WTC11 (cell line): ENCODE measurements at regions not wholly inside any gene's neighbourhood (a gene's known extent, or its start where the extent isn't known, plus 50 kb on each side); places are given as distances from the start of the nearest gene placed in this dataset.

Experiments
- ATAC-seq: fragments of 200-7000 bp; cut with Tn5 transposase; 2 replicates; pipeline ENCODE4 v1.10.0; 2021; ENCODE audit warnings: mild to moderate bottlenecking, moderate library complexity
- CTCF ChIA-PET: fragments of 300-600 bp; sonication (Branson Sonifier 250); formaldehyde crosslinking; loops from one replicate; lab custom pipeline; 2021; ENCODE audit warnings: antibody characterized with exemption; lab: Charles Lee
- POLR2A ChIA-PET: fragments of 350-600 bp; sonication (Branson Sonifier 250); formaldehyde crosslinking; loops from one replicate; lab custom pipeline; 2021; ENCODE audit warnings: antibody characterized with exemption; lab: Charles Lee
- DNase-seq: peaks from one replicate; pipeline ENCODE4 v3.0.0; 2021; ENCODE audit warnings: low spot score
- H3K27ac Mint-ChIP-seq: 2 replicates; pipeline ENCODE4 v1.8.0; 2021; ENCODE audit warnings: mixed read lengths
- H3K27me3 Mint-ChIP-seq: 2 replicates; pipeline ENCODE4 v1.8.0; 2021; ENCODE audit warnings: low read depth, mild to moderate bottlenecking, moderate library complexity, mixed read lengths
- H3K36me3 Mint-ChIP-seq: 2 replicates; pipeline ENCODE4 v1.8.0; 2021; ENCODE audit warnings: mixed read lengths
- H3K4me1 Mint-ChIP-seq: 2 replicates; pipeline ENCODE4 v1.8.0; 2022; ENCODE audit warnings: mixed read lengths
- H3K4me3 Mint-ChIP-seq: 2 replicates; pipeline ENCODE4 v1.8.0; 2021; ENCODE audit warnings: mild to moderate bottlenecking, moderate library complexity, mixed read lengths
- H3K9me3 Mint-ChIP-seq: 2 replicates; pipeline ENCODE4 v1.8.0; 2021; ENCODE audit warnings: mixed read lengths
- ARID4B ChIP-seq: sonication (generic); formaldehyde crosslinking; IDR thresholded peaks from 2 replicates; pipeline ENCODE4 v1.8.0; 2023; ENCODE audit warnings: missing genetic modification reagents, mild to moderate bottlenecking, borderline replicate concordance
- ATF1 ChIP-seq: sonication (generic); formaldehyde crosslinking; IDR thresholded peaks from 2 replicates; pipeline ENCODE4 v1.8.1; 2023; ENCODE audit warnings: mild to moderate bottlenecking, moderate library complexity, missing genetic modification reagents
- ATF3 ChIP-seq: sonication (generic); formaldehyde crosslinking; conservative IDR thresholded peaks from 2 replicates; pipeline ENCODE4 v1.8.1; 2022; ENCODE audit warnings: mild to moderate bottlenecking, missing genetic modification reagents
- CREB1 ChIP-seq: sonication (generic); formaldehyde crosslinking; IDR thresholded peaks from 2 replicates; pipeline ENCODE4 v1.8.0; 2023; ENCODE audit warnings: mild to moderate bottlenecking, missing genetic modification reagents
- E2F5 ChIP-seq: sonication (generic); formaldehyde crosslinking; IDR thresholded peaks from 2 replicates; pipeline ENCODE4 v1.8.1; 2022; ENCODE audit warnings: mild to moderate bottlenecking, moderate library complexity, missing genetic modification reagents
- ELF4 ChIP-seq: sonication (generic); formaldehyde crosslinking; IDR thresholded peaks from 2 replicates; pipeline ENCODE4 v1.8.1; 2022; ENCODE audit warnings: low read depth, mild to moderate bottlenecking, moderate library complexity, missing genetic modification reagents
- EMX1 ChIP-seq: fragments of 250-450 bp; sonication (Bioruptor Pico); IDR thresholded peaks from 2 replicates; pipeline ENCODE4 v1.8.0; 2021; ENCODE audit warnings: mild to moderate bottlenecking
- ERG ChIP-seq: fragments of 250-450 bp; sonication (Bioruptor Pico); IDR thresholded peaks from 2 replicates; pipeline ENCODE4 v1.8.0; 2021; ENCODE audit warnings: mild to moderate bottlenecking
- ETV6 ChIP-seq: sonication (generic); formaldehyde crosslinking; IDR thresholded peaks from 2 replicates; pipeline ENCODE4 v1.8.1; 2022; ENCODE audit warnings: mild to moderate bottlenecking, missing genetic modification reagents
- FOXJ3 ChIP-seq: sonication (generic); formaldehyde crosslinking; IDR thresholded peaks from 2 replicates; pipeline ENCODE4 v1.9.0; 2021; ENCODE audit warnings: missing genetic modification reagents, mild to moderate bottlenecking, borderline replicate concordance
- GRHL2 ChIP-seq: fragments of 250-450 bp; sonication (Bioruptor Pico); IDR thresholded peaks from 2 replicates; pipeline ENCODE4 v1.8.0; 2022; ENCODE audit warnings: mild to moderate bottlenecking, moderate library complexity; ENCODE audit not compliant: insufficient replicate concordance, severe bottlenecking
- GTF2I ChIP-seq: fragments of 250-450 bp; sonication (Bioruptor Pico); conservative IDR thresholded peaks from 2 replicates; pipeline ENCODE4 v1.4.0; 2021; ENCODE audit warnings: mild to moderate bottlenecking
- MAX ChIP-seq: sonication (generic); formaldehyde crosslinking; IDR thresholded peaks from 2 replicates; pipeline ENCODE4 v1.8.0; 2022; ENCODE audit warnings: mild to moderate bottlenecking, missing genetic modification reagents
- MXD4 ChIP-seq: fragments of 250-450 bp; sonication (Bioruptor Pico); IDR thresholded peaks from 2 replicates; pipeline ENCODE4 v1.8.0; 2021; ENCODE audit warnings: mild to moderate bottlenecking, moderate library complexity, borderline replicate concordance
- NR2C2 ChIP-seq: sonication (generic); formaldehyde crosslinking; IDR thresholded peaks from 2 replicates; pipeline ENCODE4 v1.8.0; 2022; ENCODE audit warnings: mild to moderate bottlenecking, missing genetic modification reagents
- SP1 ChIP-seq: sonication (generic); formaldehyde crosslinking; conservative IDR thresholded peaks from 2 replicates; pipeline ENCODE4 v1.8.1; 2022; ENCODE audit warnings: missing genetic modification reagents
- TCF7 ChIP-seq: sonication (generic); formaldehyde crosslinking; IDR thresholded peaks from 2 replicates; pipeline ENCODE4 v1.8.0; 2022; ENCODE audit warnings: mild to moderate bottlenecking, low read depth, missing genetic modification reagents, moderate library complexity
- TEAD4 ChIP-seq: sonication (generic); formaldehyde crosslinking; IDR thresholded peaks from 2 replicates; pipeline ENCODE4 v1.8.0; 2022; ENCODE audit warnings: mild to moderate bottlenecking, missing genetic modification reagents
- TP53 ChIP-seq: sonication (generic); formaldehyde crosslinking; IDR thresholded peaks from 2 replicates; pipeline ENCODE4 v1.8.1; 2023; ENCODE audit warnings: mild to moderate bottlenecking, missing genetic modification reagents
- USF1 ChIP-seq: sonication (generic); formaldehyde crosslinking; IDR thresholded peaks from 2 replicates; pipeline ENCODE4 v1.8.0; 2022; ENCODE audit warnings: mild to moderate bottlenecking, missing genetic modification reagents
- ZBTB21 ChIP-seq: sonication (generic); formaldehyde crosslinking; IDR thresholded peaks from 2 replicates; pipeline ENCODE4 v1.8.1; 2023; ENCODE audit warnings: mild to moderate bottlenecking, missing genetic modification reagents, borderline replicate concordance
- ZBTB43 ChIP-seq: sonication (generic); formaldehyde crosslinking; IDR thresholded peaks from 2 replicates; pipeline ENCODE4 v1.8.1; 2023; ENCODE audit warnings: mild to moderate bottlenecking, missing genetic modification reagents
- ZNF416 ChIP-seq: fragments of 250-450 bp; sonication (Bioruptor Pico); IDR thresholded peaks from 2 replicates; pipeline ENCODE4 v1.9.0; 2021; ENCODE audit warnings: mild to moderate bottlenecking, inconsistent platforms

GRCh38 chr2:121831841-121832240 is 76.4 kb downstream of the TSN start (continued):
- TF ChIP-seq ARID4B (CRISPR knock-in tag) (no peak), TP53 (CRISPR knock-in tag) (no peak), SP1 (CRISPR knock-in tag) (no peak), TCF7 (CRISPR knock-in tag) (no peak), EMX1 (no peak)

- ATAC-seq (no peak), DNase-seq (no peak)
- Mint-ChIP-seq H3K36me3 (peaks cover 7% of the 10 kb centered on the region), H3K4me3 (no peak overlapping the region), H3K9me3 (peaks cover 11% of the 10 kb centered on the region), H3K27ac (no peak overlapping the region), H3K27me3 (peaks cover 16% of the 10 kb centered on the region)
- CTCF ChIA-PET, result interaction anchor here (1.0 to 2.9 kb wide), 2 partner anchors 21 to 56 kb away, joined by 3 to 9 read pairs; no protein-coding TSS in a partner anchor
- no peak for TF ChIP-seq ELF4 (CRISPR knock-in tag)
- TF ChIP-seq ZBTB21 (CRISPR knock-in tag), result no peak
- TF ChIP-seq FOXJ3 (CRISPR knock-in tag), result no peak
- no peak for TF ChIP-seq MXD4 (CRISPR knock-in tag)
- TF ChIP-seq TEAD4 (CRISPR knock-in tag), result no peak
- no peak for TF ChIP-seq GTF2I (CRISPR knock-in tag)
- TF ChIP-seq MAX, result no peak
- TF ChIP-seq, all 79 proteins: peak for 0
- peaks cover 8% of the 10 kb centered on the region for H3K4me1 Mint-ChIP-seq
- POLR2A ChIA-PET, result no interaction called here
Measured at GRCh38 chr2:121832412-121833357, 77.2 kb downstream of the TSN start.

- Mint-ChIP-seq H3K27me3 (peaks cover 22% of the 10 kb centered on the region), H3K27ac (no peak overlapping the region), H3K4me1 (peaks cover 3% of the 10 kb centered on the region), H3K36me3 (peaks cover 13% of the 10 kb centered on the region), H3K4me3 (no peak overlapping the region), H3K9me3 (peaks cover 17% of the 10 kb centered on the region)
- DNase-seq (no peak), ATAC-seq (no peak)
- CTCF ChIA-PET, result interaction anchor here (2.9 kb wide), 1 partner anchor 22 kb away, joined by 9 read pairs; no protein-coding TSS in a partner anchor
- POLR2A ChIA-PET, result no interaction called here
- TF ChIP-seq GRHL2, result no peak
- no peak for TF ChIP-seq ELF4 (CRISPR knock-in tag)
- no peak for TF ChIP-seq ATF3 (CRISPR knock-in tag)
- no peak for TF ChIP-seq E2F5 (CRISPR knock-in tag)
- TF ChIP-seq NR2C2 (CRISPR knock-in tag), result no peak
- no peak for TF ChIP-seq ETV6 (CRISPR knock-in tag)
- no peak for TF ChIP-seq ZBTB43 (CRISPR knock-in tag)
- TF ChIP-seq USF1, result no peak
- TF ChIP-seq ERG (CRISPR knock-in tag), result no peak
- no peak for TF ChIP-seq TEAD4 (CRISPR knock-in tag)
- no peak for TF ChIP-seq CREB1
- TF ChIP-seq ZNF416 (CRISPR knock-in tag), result no peak
- TF ChIP-seq ATF1 (CRISPR knock-in tag), result no peak
Measured at GRCh38 chr2:121833358-121833723, 77.9 kb downstream of the TSN start.
